RWPE2 (cell line): ENCODE measurements at regions not wholly inside any gene's neighbourhood (a gene's known extent, or its start where the extent isn't known, plus 50 kb on each side); places are given as distances from the start of the nearest gene placed in this dataset.

Experiments used
- ATAC-seq: fragments of 200-7000 bp; cut with Tn5 transposase; 3 replicates; pipeline ENCODE4 v1.9.1; 2021; ENCODE audit warnings: low read depth
- DNase-seq: peaks from one replicate; pipeline ENCODE4 v3.0.0-alpha.2; 2020; ENCODE audit warnings: low spot score
- H3K27ac ChIP-seq: fragments of 450-650 bp; 2 replicates; pipeline ENCODE4 v1.5.1; 2017; ENCODE audit warnings: mild to moderate bottlenecking; ENCODE audit not compliant: poor library complexity, severe bottlenecking
- H3K27me3 ChIP-seq: fragments of 250-450 bp; sonication (Bioruptor Pico); 2 replicates; pipeline ENCODE4 v1.5.1; 2021; ENCODE audit warnings: mild to moderate bottlenecking, moderate library complexity; ENCODE audit not compliant: insufficient read depth, poor library complexity, severe bottlenecking
- H3K36me3 ChIP-seq: fragments of 250-450 bp; sonication (Bioruptor Pico); 2 replicates; pipeline ENCODE4 v1.5.1; 2020; ENCODE audit warnings: low read depth, mild to moderate bottlenecking, moderate library complexity
- H3K4me1 ChIP-seq: fragments of 250-450 bp; sonication (Bioruptor Pico); 2 replicates; pipeline ENCODE4 v1.5.1; 2021; ENCODE audit warnings: mild to moderate bottlenecking, moderate library complexity; ENCODE audit not compliant: insufficient read depth, poor library complexity, severe bottlenecking
- H3K4me3 ChIP-seq: fragments of 250-450 bp; sonication (Bioruptor Pico); 2 replicates; pipeline ENCODE4 v1.5.1; 2021; ENCODE audit warnings: mild to moderate bottlenecking, moderate library complexity; ENCODE audit not compliant: severe bottlenecking
- H3K9me3 ChIP-seq: fragments of 250-450 bp; sonication (Bioruptor Pico); 2 replicates; pipeline ENCODE4 v1.5.1; 2021; ENCODE audit warnings: mild to moderate bottlenecking, moderate library complexity; ENCODE audit not compliant: severe bottlenecking
- CTCF ChIP-seq: fragments of 450-650 bp; IDR thresholded peaks from one replicate; pipeline ENCODE4 v1.5.1; 2017; ENCODE audit warnings: mild to moderate bottlenecking, moderate library complexity; ENCODE audit not compliant: poor library complexity, severe bottlenecking

- H3K27me3 ChIP-seq = peaks cover 11% of the 10 kb centered on the region
- no peaks in the 10 kb centered on the region for H3K4me1 ChIP-seq
- no peaks in the 10 kb centered on the region for H3K36me3 ChIP-seq
- ATAC-seq = no peak
- no peak overlapping the region for H3K4me3 ChIP-seq
- no peak overlapping the region for H3K27ac ChIP-seq
- H3K9me3 ChIP-seq = no peaks in the 10 kb centered on the region
- no peak for DNase-seq
- no peak for TF ChIP-seq CTCF
Measured at GRCh38 chr3:148026009-148026588, 616.9 kb downstream of the ZIC1 start.

GRCh38 chr3:148030975-148031374, 621.8 kb downstream of the ZIC1 start:
- no peak for ATAC-seq
- peaks cover 18% of the 10 kb centered on the region for H3K27me3 ChIP-seq
- H3K27ac ChIP-seq = no peak overlapping the region
- no peaks in the 10 kb centered on the region for H3K9me3 ChIP-seq
- no peaks in the 10 kb centered on the region for H3K4me1 ChIP-seq
- no peaks in the 10 kb centered on the region for H3K36me3 ChIP-seq
- no peak for DNase-seq
- no peak for TF ChIP-seq CTCF
- no peak overlapping the region for H3K4me3 ChIP-seq

GRCh38 chr3:148034353-148034752, 625.2 kb downstream of the ZIC1 start:
- TF ChIP-seq CTCF = no peak
- peaks cover 20% of the 10 kb centered on the region for H3K27me3 ChIP-seq
- DNase-seq = no peak

GRCh38 chr3:148036331-148036876, 627.2 kb downstream of the ZIC1 start:
- H3K36me3 ChIP-seq = no peaks in the 10 kb centered on the region
- H3K9me3 ChIP-seq = no peaks in the 10 kb centered on the region
- no peak overlapping the region for H3K27ac ChIP-seq
- no peak overlapping the region for H3K4me3 ChIP-seq
- no peaks in the 10 kb centered on the region for H3K4me1 ChIP-seq
- peaks cover 16% of the 10 kb centered on the region for H3K27me3 ChIP-seq
- no peak for DNase-seq
- TF ChIP-seq CTCF = no peak
- no peak for ATAC-seq

More at GRCh38 chr3:148034353-148034752, 625.2 kb downstream of the ZIC1 start:
- Histone ChIP-seq H3K27ac (no peak overlapping the region), H3K4me1 (no peaks in the 10 kb centered on the region), H3K36me3 (no peaks in the 10 kb centered on the region), H3K4me3 (no peak overlapping the region), H3K9me3 (no peaks in the 10 kb centered on the region)
- no peak for ATAC-seq
